Tibial nerve (tissue), 4 donors: ENCODE measurements at regions not wholly inside any gene's neighbourhood (a gene's known extent, or its start where the extent isn't known, plus 50 kb on each side); places are given as distances from the start of the nearest gene placed in this dataset.
"Not testable (repeated sequence)": the region's sequence is repeated elsewhere in the genome, so short reads cannot be mapped to it uniquely, and the experiment has no call there.

Source experiments
- CTCF ChIP-seq, 5 experiments: fragments of 200-600 bp in 3 of 5; fragments of 450-650 bp in 2 of 5; sonication (generic) in 3 of 5; IDR thresholded peaks; one replicate each; pipeline ENCODE4 v1.5.1; 2016 to 2019; ENCODE audit warnings: antibody characterized with exemption in 5 of 5, mild to moderate bottlenecking in 3 of 5, moderate library complexity in 2 of 5
- EP300 ChIP-seq, 2 donors: sonication (generic); formaldehyde crosslinking; IDR thresholded peaks; one replicate each; pipeline ENCODE4 v1.6.1; 2017; ENCODE audit warnings: antibody characterized with exemption in 2 of 2, mild to moderate bottlenecking in 1 of 2
- POLR2A ChIP-seq, 2 donors: fragments of 450-650 bp; IDR thresholded peaks; one replicate each; pipeline ENCODE4 v1.6.1; 2017; ENCODE audit warnings: antibody characterized with exemption in 2 of 2, mild to moderate bottlenecking in 2 of 2, moderate library complexity in 2 of 2

GRCh38 chr22:27109406-27109805 is 452.0 kb downstream of the MIAT start:
- not testable (repeated sequence) for TF ChIP-seq CTCF, EP300, POLR2A (IDR thresholded peaks at IDR 0.05)
